ENCODE measurements at regions not wholly inside any gene's neighbourhood (a gene's known extent, or its start where the extent isn't known, plus 50 kb on each side); places are given as distances from the start of the nearest gene placed in this dataset.

- no peaks in the 10 kb centered on the region; a peak in 1 of 5 replicates for H3K27me3 ChIP-seq (ENCODE audit: control insufficient read depth in 2 of 2, insufficient read depth in 2 of 2, low read length in 2 of 2)
- H3K4me3 ChIP-seq: no peak overlapping the region
- H3K79me2 ChIP-seq (ENCODE audit: control insufficient read depth, insufficient read depth, low read length): no peaks in the 10 kb centered on the region
- CTCF ChIA-PET (ENCODE audit: low intra/inter-chr PET ratio): no interaction called here
- H3K9me1 ChIP-seq (ENCODE audit: control insufficient read depth, insufficient read depth, low read length): no peaks in the 10 kb centered on the region
- H3K4me1 ChIP-seq (replicated peaks in 1 of 2; ENCODE audit: control insufficient read depth in 2 of 2, insufficient read depth in 2 of 2, low read length in 2 of 2): no peaks in the 10 kb centered on the region; a peak in 1 of 5 replicates
- no peak overlapping the region for H3K27ac ChIP-seq (ENCODE audit: extremely low read depth, low read depth, low read length)
- intact Hi-C loops (cut with micrococcal nuclease) (no loop called here), in situ Hi-C loops (cut with MboI) (no loop called here)
- POLR2A ChIA-PET: no interaction called here
- H2AFZ ChIP-seq (ENCODE audit: low read depth, low read length): no peak overlapping the region
- ATAC-seq: no peak
- no peaks in the 10 kb centered on the region for H3K36me3 ChIP-seq (ENCODE audit: control insufficient read depth, insufficient read depth, low read length)
- 21% methylated on average over 4 of the region's 5 CpGs for WGBS (ENCODE audit: insufficient coverage, low coverage, missing lambda C conversion rate)
- no peak overlapping the region for H3K9ac ChIP-seq (ENCODE audit: insufficient read depth in 1 of 2, low read depth in 2 of 2, low read length in 2 of 2)
- FAIRE-seq: no peak
- no peak overlapping the region for H3K4me2 ChIP-seq (ENCODE audit: insufficient read depth, low read length)
- H3K9me3 ChIP-seq (replicated peaks; ENCODE audit: control insufficient read depth, insufficient read depth, low read depth, low read length): no peaks in the 10 kb centered on the region
- TF ChIP-seq LCOR (CRISPR knock-in tag; IDR thresholded peaks at IDR 0.05) (no peak), PHTF2 (CRISPR knock-in tag; IDR thresholded peaks at IDR 0.05) (no peak), FOSL1 (tag; conservative IDR thresholded peaks at IDR 0.05) (0 out of 2 replicates have a peak, but pooled peaks have one; percentile 4), ESRRB (CRISPR knock-in tag; IDR thresholded peaks at IDR 0.05; ENCODE audit: borderline replicate concordance) (no peak), ZNF174 (CRISPR knock-in tag; IDR thresholded peaks at IDR 0.05) (no peak)
- H4K20me1 ChIP-seq (replicated peaks; ENCODE audit: control insufficient read depth, insufficient read depth, low read length): no peaks in the 10 kb centered on the region
- no TSS peak for BruUV-seq (replicated peaks)
- no peak for DNase-seq (ENCODE audit: extremely low read depth in 1 of 4, low spot score in 3 of 4)
Observed at GRCh38 chr12:65632131-65632855, 192.0 kb upstream of the HMGA2 start.

GRCh38 chr12:65634061-65634460, 190.2 kb upstream of the HMGA2 start:
- DNase-seq (ENCODE audit: extremely low read depth in 1 of 4, low spot score in 3 of 4) (no peak), FAIRE-seq (no peak), ATAC-seq (no peak)
- Histone ChIP-seq H3K4me3 (no peak overlapping the region), H2AFZ (ENCODE audit: low read depth, low read length) (no peak overlapping the region), H3K4me2 (ENCODE audit: insufficient read depth, low read length) (no peak overlapping the region), H4K20me1 (replicated peaks; ENCODE audit: control insufficient read depth, insufficient read depth, low read length) (no peaks in the 10 kb centered on the region), H3K36me3 (ENCODE audit: control insufficient read depth, insufficient read depth, low read length) (no peaks in the 10 kb centered on the region), H3K4me1 (replicated peaks in 1 of 2; ENCODE audit: control insufficient read depth in 2 of 2, insufficient read depth in 2 of 2, low read length in 2 of 2) (peaks cover 0 to 2% of the 10 kb centered on the region in 2 experiments; a peak in 2 of 5 replicates), H3K79me2 (ENCODE audit: control insufficient read depth, insufficient read depth, low read length) (no peaks in the 10 kb centered on the region), H3K9me1 (ENCODE audit: control insufficient read depth, insufficient read depth, low read length) (no peaks in the 10 kb centered on the region), H3K27me3 (ENCODE audit: control insufficient read depth in 2 of 2, insufficient read depth in 2 of 2, low read length in 2 of 2) (no peaks in the 10 kb centered on the region; a peak in 1 of 5 replicates), H3K9ac (ENCODE audit: insufficient read depth in 1 of 2, low read depth in 2 of 2, low read length in 2 of 2) (no peak overlapping the region), H3K9me3 (replicated peaks; ENCODE audit: control insufficient read depth, insufficient read depth, low read depth, low read length) (no peaks in the 10 kb centered on the region), H3K27ac (ENCODE audit: extremely low read depth, low read depth, low read length) (no peak overlapping the region)
- intact Hi-C loops (cut with micrococcal nuclease): no loop called here
- POLR2A ChIA-PET: no interaction called here
- in situ Hi-C loops (cut with MboI): no loop called here
- CTCF ChIA-PET (ENCODE audit: low intra/inter-chr PET ratio): no interaction called here
- WGBS (ENCODE audit: insufficient coverage, low coverage, missing lambda C conversion rate): 44% methylated on average over 3 of the region's 3 CpGs
- no TSS peak for BruUV-seq (replicated peaks)
- TF ChIP-seq SRSF7 (optimal IDR thresholded peaks at IDR 0.05; ENCODE audit: low read depth, low read length) (no peak), HNRNPH1 (optimal IDR thresholded peaks at IDR 0.05; ENCODE audit: low read depth, low read length) (no peak), DACH1 (IDR thresholded peaks at IDR 0.05; ENCODE audit: partially characterized antibody) (no peak), ZNF584 (CRISPR knock-in tag; IDR thresholded peaks at IDR 0.05; ENCODE audit: low read depth) (no peak), E4F1 (CRISPR knock-in tag; IDR thresholded peaks at IDR 0.05; ENCODE audit: borderline replicate concordance) (no peak), HDGF (IDR thresholded peaks at IDR 0.05) (no peak)
- TF ChIP-seq, protein P1, sequence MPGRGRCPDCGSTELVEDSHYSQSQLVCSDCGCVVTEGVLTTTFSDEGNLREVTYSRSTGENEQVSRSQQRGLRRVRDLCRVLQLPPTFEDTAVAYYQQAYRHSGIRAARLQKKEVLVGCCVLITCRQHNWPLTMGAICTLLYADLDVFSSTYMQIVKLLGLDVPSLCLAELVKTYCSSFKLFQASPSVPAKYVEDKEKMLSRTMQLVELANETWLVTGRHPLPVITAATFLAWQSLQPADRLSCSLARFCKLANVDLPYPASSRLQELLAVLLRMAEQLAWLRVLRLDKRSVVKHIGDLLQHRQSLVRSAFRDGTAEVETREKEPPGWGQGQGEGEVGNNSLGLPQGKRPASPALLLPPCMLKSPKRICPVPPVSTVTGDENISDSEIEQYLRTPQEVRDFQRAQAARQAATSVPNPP (IDR thresholded peaks at IDR 0.05; ENCODE audit: borderline replicate concordance, insufficient read depth, insufficient read length): no peak
